Fibroblast of the aortic adventitia (primary cell): ENCODE measurements at regions not wholly inside any gene's neighbourhood (a gene's known extent, or its start where the extent isn't known, plus 50 kb on each side); places are given as distances from the start of the nearest gene placed in this dataset.
"Not testable (repeated sequence)": the region's sequence is repeated elsewhere in the genome, so short reads cannot be mapped to it uniquely, and the experiment has no call there.

Experiments used
- DNase-seq: peaks from one replicate; pipeline ENCODE4 v3.0.0-alpha.2; 2010; ENCODE audit warnings: low read depth
- H3K4me3 ChIP-seq: 2 replicates; pipeline ENCODE4 v1.5.1; 2011; ENCODE audit warnings: low read depth, mild to moderate bottlenecking, control low read depth, low read length, moderate library complexity
- TF ChIP-seq, protein P1 (sequence below): IDR thresholded peaks from 2 replicates; pipeline ENCODE4 v1.5.1; 2011; ENCODE audit warnings: mild to moderate bottlenecking, low read length, control low read depth, inconsistent platforms; ENCODE audit not compliant: insufficient read depth

DNA sequence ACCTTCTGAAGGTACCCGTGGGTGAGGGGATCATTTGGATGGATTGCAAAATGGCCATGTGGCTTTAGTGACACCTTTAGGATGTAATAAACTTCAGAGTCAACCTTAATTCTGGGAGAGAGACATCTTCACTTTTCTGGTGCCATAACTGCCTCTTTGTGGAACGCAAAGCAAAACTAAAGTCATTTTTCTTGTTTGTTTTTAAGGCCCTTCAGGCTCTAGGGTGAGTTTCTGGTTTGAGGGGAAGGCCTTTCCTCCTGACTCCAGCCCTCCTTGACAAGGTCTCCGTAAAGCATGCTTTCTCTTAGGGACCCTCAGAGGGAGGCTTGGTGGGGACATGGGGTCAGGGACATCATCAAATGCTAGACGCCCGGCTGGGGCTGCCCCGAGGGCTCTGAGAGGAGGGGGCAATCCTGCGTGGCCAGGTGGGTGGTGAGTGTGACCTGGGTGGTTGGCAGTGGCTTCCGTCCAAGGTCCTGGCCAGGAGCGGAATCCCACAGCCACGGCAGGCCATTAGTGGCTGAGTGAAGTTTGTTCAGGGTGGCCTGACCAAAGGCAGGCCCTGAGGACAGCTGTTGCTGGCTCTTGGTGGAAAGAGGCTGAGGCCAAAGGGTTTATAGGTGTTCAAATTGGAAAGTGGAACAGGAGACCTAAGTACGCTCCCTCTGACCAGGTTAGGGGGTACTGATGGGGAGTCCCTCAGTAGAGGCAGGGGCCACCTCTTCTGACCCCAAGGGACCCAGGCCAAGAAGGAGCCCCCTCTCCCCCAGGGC lies 112.2 kb downstream of the METRNL start:
- TF ChIP-seq, protein P1, sequence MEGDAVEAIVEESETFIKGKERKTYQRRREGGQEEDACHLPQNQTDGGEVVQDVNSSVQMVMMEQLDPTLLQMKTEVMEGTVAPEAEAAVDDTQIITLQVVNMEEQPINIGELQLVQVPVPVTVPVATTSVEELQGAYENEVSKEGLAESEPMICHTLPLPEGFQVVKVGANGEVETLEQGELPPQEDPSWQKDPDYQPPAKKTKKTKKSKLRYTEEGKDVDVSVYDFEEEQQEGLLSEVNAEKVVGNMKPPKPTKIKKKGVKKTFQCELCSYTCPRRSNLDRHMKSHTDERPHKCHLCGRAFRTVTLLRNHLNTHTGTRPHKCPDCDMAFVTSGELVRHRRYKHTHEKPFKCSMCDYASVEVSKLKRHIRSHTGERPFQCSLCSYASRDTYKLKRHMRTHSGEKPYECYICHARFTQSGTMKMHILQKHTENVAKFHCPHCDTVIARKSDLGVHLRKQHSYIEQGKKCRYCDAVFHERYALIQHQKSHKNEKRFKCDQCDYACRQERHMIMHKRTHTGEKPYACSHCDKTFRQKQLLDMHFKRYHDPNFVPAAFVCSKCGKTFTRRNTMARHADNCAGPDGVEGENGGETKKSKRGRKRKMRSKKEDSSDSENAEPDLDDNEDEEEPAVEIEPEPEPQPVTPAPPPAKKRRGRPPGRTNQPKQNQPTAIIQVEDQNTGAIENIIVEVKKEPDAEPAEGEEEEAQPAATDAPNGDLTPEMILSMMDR = no peak
- no peak for DNase-seq

DNA sequence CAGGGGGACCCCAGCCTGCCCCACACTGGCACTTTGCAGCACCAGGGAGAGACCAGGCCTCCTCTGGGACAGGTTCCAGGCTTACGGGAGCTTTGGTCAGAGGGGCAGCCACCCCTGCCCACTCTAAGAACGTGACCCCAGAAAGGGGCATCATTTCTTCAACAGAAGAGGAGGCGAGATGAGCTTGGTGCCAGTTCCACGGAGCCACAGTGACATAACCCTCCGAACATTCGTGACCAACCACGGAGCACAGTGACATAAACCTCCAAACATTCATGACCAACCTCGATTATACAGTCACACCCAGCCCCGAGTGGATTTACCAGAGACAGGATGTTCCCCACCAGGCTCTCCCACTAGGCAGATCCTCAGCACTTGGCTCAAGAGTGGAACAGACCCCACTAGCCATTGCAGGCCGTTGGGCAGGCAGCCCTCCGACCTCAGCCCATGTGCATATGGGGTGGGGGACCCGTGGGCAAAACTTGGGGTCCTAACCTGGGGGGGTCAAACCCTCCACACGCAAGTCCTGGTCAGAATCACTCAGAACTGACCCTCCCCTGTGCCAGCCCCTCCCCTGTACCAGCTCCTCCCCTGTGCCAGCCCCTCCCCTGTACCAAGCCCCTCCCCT lies 112.9 kb downstream of the METRNL start:
- TF ChIP-seq, protein P1 = no peak
- H3K4me3 ChIP-seq = no peak overlapping the region
- DNase-seq = peak; percentile 50

More for the DNA sequence above, 112.2 kb downstream of the METRNL start:
- H3K4me3 ChIP-seq = no peak overlapping the region

DNA sequence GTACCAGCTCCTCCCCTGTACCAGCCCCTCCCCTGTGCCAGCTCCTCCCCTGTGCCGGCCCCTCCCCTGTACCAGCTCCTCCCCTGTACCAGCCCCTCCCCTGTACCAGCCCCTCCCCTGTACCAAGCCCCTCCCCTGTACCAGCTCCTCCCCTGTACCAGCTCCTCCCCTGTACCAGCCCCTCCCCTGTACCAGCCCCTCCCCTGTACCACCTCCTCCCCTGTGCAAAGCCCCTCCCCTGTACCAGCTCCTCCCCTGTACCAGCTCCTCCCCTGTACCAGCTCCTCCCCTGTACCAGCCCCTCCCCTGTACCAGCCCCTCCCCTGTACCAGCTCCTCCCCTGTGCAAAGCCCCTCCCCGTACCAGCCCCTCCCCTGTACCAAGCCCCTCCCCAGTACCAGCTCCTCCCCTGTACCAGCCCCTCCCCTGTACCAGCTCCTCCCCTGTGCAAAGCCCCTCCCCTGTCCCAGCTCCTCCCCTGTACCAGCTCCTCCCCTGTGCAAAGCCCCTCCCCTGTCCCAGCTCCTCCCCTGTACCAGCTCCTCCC lies 113.5 kb downstream of the METRNL start:
- not testable (repeated sequence) for H3K4me3 ChIP-seq
- peak; percentile 31 for DNase-seq

DNA sequence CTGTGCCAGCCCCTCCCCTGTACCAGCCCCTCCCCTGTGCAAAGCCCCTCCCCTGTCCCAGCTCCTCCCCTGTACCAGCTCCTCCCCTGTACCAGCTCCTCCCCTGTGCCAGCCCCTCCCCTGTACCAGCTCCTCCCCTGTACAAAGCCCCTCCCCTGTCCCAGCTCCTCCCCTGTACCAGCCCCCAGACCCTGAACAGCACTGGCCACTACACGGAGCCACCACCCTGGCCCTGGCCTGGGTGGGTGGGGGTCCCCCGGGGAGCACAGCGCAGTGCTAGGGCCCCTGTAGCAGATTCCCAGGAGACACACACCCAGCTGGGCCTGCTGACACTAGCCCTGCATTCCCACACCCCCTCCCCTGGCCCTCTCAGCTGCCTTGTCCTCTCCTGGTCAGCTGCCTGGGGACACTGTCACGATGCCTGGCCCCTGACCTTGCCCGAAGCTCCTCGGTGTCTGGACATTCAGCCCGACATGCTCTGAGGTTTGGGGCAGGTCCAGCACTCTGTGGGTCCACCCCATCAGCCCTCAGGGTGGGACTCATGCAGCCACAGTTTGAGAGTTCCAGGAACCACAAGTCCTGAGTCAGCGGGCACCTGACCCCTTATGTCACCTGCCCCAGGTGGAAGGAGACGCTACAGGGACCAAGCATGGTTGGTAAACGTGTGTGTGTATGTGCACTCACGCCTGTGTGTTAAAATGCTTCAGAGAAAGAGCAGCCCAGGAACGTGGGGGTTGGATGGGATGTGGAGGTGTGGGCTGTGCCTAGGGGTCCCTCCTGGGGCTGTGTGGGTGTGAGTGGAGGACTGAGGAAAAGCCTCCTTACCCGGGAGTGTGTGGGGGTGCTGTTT lies 114.2 kb downstream of the METRNL start:
- H3K4me3 ChIP-seq = no peak overlapping the region
- TF ChIP-seq, protein P1 = no peak
- DNase-seq = no peak

DNA sequence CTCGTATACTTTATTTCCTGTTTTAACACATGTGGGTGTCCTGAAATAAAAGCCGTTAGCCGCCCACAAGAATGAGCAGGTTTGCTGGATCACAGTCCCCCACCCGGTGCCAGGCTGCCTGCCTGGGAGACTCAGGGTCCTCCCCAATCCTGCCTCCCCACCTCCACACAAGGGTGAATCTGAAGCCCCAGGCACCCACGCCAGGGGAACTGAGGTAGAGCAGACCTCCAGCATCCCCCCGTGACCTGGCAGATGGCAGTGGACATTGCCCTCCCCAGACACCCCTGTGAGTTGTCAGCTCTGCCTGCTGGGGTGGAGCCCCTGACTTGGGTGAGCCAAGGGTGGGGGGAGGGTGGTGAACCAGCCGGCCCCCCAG lies 114.8 kb downstream of the METRNL start:
- no peak overlapping the region for H3K4me3 ChIP-seq
- TF ChIP-seq, protein P1 = no peak

DNA sequence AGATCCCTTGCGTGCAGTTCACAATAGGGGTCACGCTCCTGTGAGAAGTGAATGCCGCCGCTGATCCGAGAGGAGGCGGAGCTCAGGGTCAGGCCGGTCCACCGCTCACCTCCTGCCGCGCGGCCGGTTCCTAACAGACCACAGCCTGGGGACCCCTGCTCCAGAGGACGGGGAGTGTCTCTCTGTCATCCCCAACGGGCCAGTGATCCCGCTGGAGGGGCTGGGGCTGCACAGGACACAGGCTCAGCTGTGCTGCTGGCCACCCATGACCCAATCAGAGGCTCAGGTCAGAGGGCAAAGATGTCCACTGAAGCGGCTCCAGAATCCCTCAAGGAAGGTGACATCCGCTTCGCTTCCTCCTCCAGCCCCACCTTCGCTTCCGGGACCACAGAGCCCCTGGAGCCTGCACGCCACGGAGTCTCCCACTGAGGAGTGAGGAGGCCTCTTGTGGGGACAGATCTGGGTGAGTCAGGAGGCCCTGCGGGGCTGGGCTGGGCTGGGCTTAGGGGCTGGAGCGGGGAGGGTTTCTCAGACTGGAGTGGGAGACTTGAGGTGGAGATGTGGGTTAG lies 115.4 kb downstream of the METRNL start:
- TF ChIP-seq, protein P1 = no peak
- no peak for DNase-seq
- no peak overlapping the region for H3K4me3 ChIP-seq

More for the DNA sequence above, 114.8 kb downstream of the METRNL start:
- DNase-seq = no peak
